ENCODE measurements at regions not wholly inside any gene's neighbourhood (a gene's known extent, or its start where the extent isn't known, plus 50 kb on each side); places are given as distances from the start of the nearest gene placed in this dataset.

DNA sequence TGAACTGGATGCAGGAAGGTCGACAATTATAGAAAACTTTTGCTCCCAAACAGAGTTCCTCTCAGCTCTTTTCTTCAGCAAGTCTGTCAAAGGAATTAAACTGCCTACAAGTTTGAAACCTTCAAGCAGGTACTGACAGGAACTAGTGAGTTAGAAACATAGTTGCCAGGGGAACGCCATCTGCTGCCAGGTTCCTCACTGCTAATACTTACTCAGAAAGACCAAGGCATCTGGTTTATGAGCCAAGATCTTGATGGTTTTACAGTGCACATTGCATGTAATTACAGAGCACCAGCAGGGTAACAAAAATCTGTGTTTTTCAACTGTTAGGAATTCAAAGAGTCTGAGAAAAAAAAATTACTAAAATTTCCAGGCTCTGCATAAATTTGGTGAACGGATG, 300.0 kb upstream of the NRG3 start:
- no peaks in the 10 kb centered on the region for H3K4me1 Mint-ChIP-seq (ENCODE audit: low read depth, unreplicated experiment)
- no peak for DNase-seq
- Histone ChIP-seq H3K27me3 (replicated peaks; ENCODE audit: control insufficient read depth, insufficient read depth, low read length) (no peaks in the 10 kb centered on the region), H3K36me3 (ENCODE audit: control insufficient read depth, insufficient read depth, low read length) (no peaks in the 10 kb centered on the region), H3K4me3 (ENCODE audit: low read depth, low read length) (no peak overlapping the region), H3K9me3 (0 out of 2 replicates have a peak, but pooled peaks cover 3% of the 10 kb centered on the region), H3K4me1 (no peaks in the 10 kb centered on the region)
- no peaks in the 10 kb centered on the region for H3K36me3 Mint-ChIP-seq (ENCODE audit: insufficient read depth, unreplicated experiment)
- H3K27me3 Mint-ChIP-seq (ENCODE audit: insufficient read depth, unreplicated experiment): no peaks in the 10 kb centered on the region
- POLR2A ChIA-PET: no interaction called here
- no peak overlapping the region for H3K27ac Mint-ChIP-seq (ENCODE audit: unreplicated experiment)
- H3K9me3 Mint-ChIP-seq (ENCODE audit: unreplicated experiment): peaks cover 10% of the 10 kb centered on the region
- no TSS peak for BruUV-seq (replicated peaks)
- intact Hi-C loops (cut with micrococcal nuclease; ENCODE audit: unreplicated experiment): no loop called here
- TF ChIP-seq, protein P1, sequence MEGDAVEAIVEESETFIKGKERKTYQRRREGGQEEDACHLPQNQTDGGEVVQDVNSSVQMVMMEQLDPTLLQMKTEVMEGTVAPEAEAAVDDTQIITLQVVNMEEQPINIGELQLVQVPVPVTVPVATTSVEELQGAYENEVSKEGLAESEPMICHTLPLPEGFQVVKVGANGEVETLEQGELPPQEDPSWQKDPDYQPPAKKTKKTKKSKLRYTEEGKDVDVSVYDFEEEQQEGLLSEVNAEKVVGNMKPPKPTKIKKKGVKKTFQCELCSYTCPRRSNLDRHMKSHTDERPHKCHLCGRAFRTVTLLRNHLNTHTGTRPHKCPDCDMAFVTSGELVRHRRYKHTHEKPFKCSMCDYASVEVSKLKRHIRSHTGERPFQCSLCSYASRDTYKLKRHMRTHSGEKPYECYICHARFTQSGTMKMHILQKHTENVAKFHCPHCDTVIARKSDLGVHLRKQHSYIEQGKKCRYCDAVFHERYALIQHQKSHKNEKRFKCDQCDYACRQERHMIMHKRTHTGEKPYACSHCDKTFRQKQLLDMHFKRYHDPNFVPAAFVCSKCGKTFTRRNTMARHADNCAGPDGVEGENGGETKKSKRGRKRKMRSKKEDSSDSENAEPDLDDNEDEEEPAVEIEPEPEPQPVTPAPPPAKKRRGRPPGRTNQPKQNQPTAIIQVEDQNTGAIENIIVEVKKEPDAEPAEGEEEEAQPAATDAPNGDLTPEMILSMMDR (IDR thresholded peaks at IDR 0.05; ENCODE audit: insufficient read depth in 1 of 2, low read depth in 1 of 2, low read length in 1 of 2, severe bottlenecking in 1 of 2, unreplicated experiment in 1 of 2): no peak
- CTCF ChIA-PET: no interaction called here
- H3K4me3 Mint-ChIP-seq (ENCODE audit: unreplicated experiment): no peak overlapping the region

DNA sequence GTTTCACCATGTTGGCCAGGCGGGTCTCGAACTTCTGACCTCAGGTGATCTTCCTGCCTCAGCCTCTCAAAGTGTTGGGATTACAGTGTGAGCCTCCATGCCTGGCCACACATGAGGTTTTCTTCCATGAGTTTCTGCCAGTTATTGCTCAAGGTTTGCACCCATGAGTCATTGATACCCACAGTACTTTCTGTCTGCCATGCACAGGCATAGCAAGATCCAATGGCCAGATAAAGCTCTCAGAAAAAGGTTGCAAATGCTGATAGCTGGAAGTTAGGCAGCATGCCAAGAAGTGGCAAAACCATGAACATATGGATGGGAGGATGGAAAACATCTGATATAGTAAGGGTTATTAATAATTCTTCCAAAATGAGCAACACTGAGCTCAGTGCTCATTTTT, 298.7 kb upstream of the NRG3 start:
- H3K4me1 ChIP-seq: no peaks in the 10 kb centered on the region
- peaks cover 10% of the 10 kb centered on the region for H3K9me3 Mint-ChIP-seq (ENCODE audit: unreplicated experiment)
- TF ChIP-seq, protein P1 (IDR thresholded peaks at IDR 0.05; ENCODE audit: insufficient read depth in 1 of 2, low read depth in 1 of 2, low read length in 1 of 2, severe bottlenecking in 1 of 2, unreplicated experiment in 1 of 2): no peak
- no peaks in the 10 kb centered on the region for H3K36me3 Mint-ChIP-seq (ENCODE audit: insufficient read depth, unreplicated experiment)
- DNase-seq: no peak
- H3K27me3 ChIP-seq (replicated peaks; ENCODE audit: control insufficient read depth, insufficient read depth, low read length): no peaks in the 10 kb centered on the region
- H3K27ac Mint-ChIP-seq (ENCODE audit: unreplicated experiment): no peak overlapping the region
- H3K4me3 Mint-ChIP-seq (ENCODE audit: unreplicated experiment): no peak overlapping the region
- no peaks in the 10 kb centered on the region for H3K36me3 ChIP-seq (ENCODE audit: control insufficient read depth, insufficient read depth, low read length)
- intact Hi-C loops (cut with micrococcal nuclease; ENCODE audit: unreplicated experiment): no loop called here
- CTCF ChIA-PET: no interaction called here
- no peaks in the 10 kb centered on the region for H3K4me1 Mint-ChIP-seq (ENCODE audit: low read depth, unreplicated experiment)
- H3K27me3 Mint-ChIP-seq (ENCODE audit: insufficient read depth, unreplicated experiment): no peaks in the 10 kb centered on the region
- H3K4me3 ChIP-seq (ENCODE audit: low read depth, low read length): no peak overlapping the region
- POLR2A ChIA-PET: no interaction called here
- no TSS peak for BruUV-seq (replicated peaks)
- H3K9me3 ChIP-seq: 0 out of 2 replicates have a peak, but pooled peaks cover 3% of the 10 kb centered on the region

DNA sequence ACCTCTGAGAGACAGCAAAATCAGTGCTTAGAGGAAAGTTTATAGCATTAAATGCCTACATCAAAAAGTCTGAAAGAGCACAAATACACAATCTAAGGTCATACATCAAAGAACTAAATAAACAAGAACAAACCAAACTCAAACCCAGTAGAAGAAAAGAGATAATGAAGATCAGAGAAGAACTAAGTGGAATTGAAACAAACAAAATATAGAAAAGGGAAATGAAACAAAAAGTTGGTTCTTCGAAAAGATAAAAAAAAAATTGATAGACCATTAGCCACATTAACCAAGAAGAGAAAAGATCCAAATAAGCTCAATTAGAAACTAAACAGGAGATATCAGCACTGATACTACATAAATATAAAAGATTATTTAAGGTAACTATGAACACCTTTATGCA, 280.0 kb upstream of the NRG3 start:
- Mint-ChIP-seq H3K27ac (ENCODE audit: unreplicated experiment) (no peak overlapping the region), H3K36me3 (ENCODE audit: insufficient read depth, unreplicated experiment) (no peaks in the 10 kb centered on the region), H3K4me3 (ENCODE audit: unreplicated experiment) (no peak overlapping the region), H3K27me3 (ENCODE audit: insufficient read depth, unreplicated experiment) (no peaks in the 10 kb centered on the region), H3K9me3 (ENCODE audit: unreplicated experiment) (peaks cover 9% of the 10 kb centered on the region), H3K4me1 (ENCODE audit: low read depth, unreplicated experiment) (peaks cover 7% of the 10 kb centered on the region)
- no peak for DNase-seq
- Histone ChIP-seq H3K4me1 (no peaks in the 10 kb centered on the region), H3K4me3 (ENCODE audit: low read depth, low read length) (no peak overlapping the region), H3K36me3 (ENCODE audit: control insufficient read depth, insufficient read depth, low read length) (no peaks in the 10 kb centered on the region), H3K9me3 (no peaks in the 10 kb centered on the region), H3K27me3 (replicated peaks; ENCODE audit: control insufficient read depth, insufficient read depth, low read length) (no peaks in the 10 kb centered on the region)
- intact Hi-C loops (cut with micrococcal nuclease; ENCODE audit: unreplicated experiment): no loop called here
- CTCF ChIA-PET: no interaction called here
- BruUV-seq (replicated peaks): no TSS peak
- TF ChIP-seq, protein P1 (IDR thresholded peaks at IDR 0.05; ENCODE audit: insufficient read depth in 1 of 2, low read depth in 1 of 2, low read length in 1 of 2, severe bottlenecking in 1 of 2, unreplicated experiment in 1 of 2): no peak
- POLR2A ChIA-PET: no interaction called here
